PC-3 (cell line): ENCODE measurements at regions not wholly inside any gene's neighbourhood (a gene's known extent, or its start where the extent isn't known, plus 50 kb on each side); places are given as distances from the start of the nearest gene placed in this dataset.

Source experiments
- EZH2 ChIP-seq: fragments of 300-600 bp; sonication (generic); IDR thresholded peaks from one replicate; pipeline ENCODE4 v1.6.1; 2017; ENCODE audit warnings: antibody characterized with exemption, mild to moderate bottlenecking, low read length; ENCODE audit not compliant: unreplicated experiment
- EZH2phosphoT487 ChIP-seq: fragments of 300-600 bp; sonication (generic); IDR thresholded peaks from 2 replicates; pipeline ENCODE4 v1.6.1; 2018; ENCODE audit warnings: mild to moderate bottlenecking, antibody characterized with exemption, low read length, borderline replicate concordance
- TF ChIP-seq, protein P1 (sequence below): fragments of 300-600 bp; sonication (generic); conservative IDR thresholded peaks from 2 replicates; pipeline ENCODE4 v1.5.1; 2017; ENCODE audit warnings: antibody characterized with exemption, low read depth, mild to moderate bottlenecking, low read length

DNA sequence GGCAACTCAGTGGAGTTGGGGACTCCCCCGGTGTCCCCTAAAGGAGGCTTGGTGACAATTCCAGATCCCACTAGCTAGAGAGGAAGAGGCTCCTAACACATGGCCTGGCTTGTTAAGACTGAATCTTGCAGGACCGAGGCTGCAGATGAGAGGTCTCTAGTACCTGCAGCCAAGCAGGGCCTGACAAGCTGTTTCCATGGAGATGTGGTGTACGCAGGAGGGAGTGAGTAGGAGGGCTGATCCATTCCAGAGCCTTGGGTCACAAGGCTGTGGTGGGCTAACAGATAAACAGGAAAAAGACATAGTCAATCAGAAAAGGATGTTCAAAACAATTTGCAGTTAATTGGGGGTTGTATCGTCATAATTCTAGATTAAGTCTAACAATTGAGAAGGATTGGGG lies 77.3 kb upstream of the MKLN1 start:
- TF ChIP-seq, protein P1, sequence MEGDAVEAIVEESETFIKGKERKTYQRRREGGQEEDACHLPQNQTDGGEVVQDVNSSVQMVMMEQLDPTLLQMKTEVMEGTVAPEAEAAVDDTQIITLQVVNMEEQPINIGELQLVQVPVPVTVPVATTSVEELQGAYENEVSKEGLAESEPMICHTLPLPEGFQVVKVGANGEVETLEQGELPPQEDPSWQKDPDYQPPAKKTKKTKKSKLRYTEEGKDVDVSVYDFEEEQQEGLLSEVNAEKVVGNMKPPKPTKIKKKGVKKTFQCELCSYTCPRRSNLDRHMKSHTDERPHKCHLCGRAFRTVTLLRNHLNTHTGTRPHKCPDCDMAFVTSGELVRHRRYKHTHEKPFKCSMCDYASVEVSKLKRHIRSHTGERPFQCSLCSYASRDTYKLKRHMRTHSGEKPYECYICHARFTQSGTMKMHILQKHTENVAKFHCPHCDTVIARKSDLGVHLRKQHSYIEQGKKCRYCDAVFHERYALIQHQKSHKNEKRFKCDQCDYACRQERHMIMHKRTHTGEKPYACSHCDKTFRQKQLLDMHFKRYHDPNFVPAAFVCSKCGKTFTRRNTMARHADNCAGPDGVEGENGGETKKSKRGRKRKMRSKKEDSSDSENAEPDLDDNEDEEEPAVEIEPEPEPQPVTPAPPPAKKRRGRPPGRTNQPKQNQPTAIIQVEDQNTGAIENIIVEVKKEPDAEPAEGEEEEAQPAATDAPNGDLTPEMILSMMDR: no peak
- TF ChIP-seq EZH2phosphoT487: no peak
- no peak for TF ChIP-seq EZH2
